ENCODE measurements at regions not wholly inside any gene's neighbourhood (a gene's known extent, or its start where the extent isn't known, plus 50 kb on each side); places are given as distances from the start of the nearest gene placed in this dataset.
A peak's percentile ranks its signal among the peaks of the same experiment; 100 is the strongest.

DNA sequence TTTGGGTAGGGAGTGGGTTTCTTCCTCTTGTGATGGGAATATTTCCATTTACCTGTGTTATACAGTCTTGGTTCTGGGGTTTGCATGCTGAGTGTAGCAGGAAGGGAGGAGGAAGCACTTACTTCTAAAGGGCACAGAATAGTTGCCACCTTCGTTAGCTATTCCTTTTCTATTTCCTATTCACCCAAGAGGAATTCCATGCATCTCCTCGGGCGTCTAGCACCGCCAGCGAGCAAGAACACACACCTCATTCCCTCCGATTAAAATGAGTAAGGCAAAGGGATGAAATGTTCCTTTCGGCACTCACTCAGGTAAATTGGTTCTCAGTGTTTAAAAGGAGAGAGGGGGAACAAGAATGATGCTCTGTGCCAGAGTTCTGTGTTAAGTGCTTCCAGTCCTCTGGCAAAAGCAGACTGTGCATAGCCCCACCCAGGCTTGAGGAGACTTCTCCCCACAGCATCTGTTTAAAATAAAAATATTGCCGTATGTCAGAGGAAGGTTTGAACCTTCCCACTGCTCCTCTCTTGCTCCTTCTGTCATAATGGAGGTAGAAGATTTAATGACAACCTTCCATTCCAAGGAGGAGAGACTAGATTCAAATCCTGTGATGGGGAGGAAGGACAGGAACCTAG lies 351.4 kb downstream of the PTTG2 start:
- no peak for DNase-seq (ENCODE audit: low read depth)

DNA sequence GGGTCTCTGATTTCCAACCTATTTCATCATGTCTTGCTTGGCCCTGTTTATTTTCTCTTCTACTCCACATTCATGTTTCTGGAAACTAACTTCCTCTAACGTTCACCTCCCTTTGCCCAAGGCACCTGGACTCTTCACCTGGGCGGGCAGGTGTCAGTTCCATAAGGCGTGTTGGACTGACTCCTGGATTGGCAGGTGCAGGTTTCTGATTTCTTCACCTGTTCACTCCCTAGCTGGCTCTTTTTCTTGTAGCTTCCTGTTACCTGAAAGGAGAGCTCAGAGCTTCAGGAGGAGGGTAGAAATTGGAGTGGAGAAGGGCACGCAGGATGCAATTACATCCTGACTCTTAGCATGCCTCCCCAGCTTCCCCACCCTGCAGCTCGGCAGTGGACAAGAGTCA lies 350.8 kb upstream of the KLF3 start:
- DNase-seq (ENCODE audit: low read depth): no peak

DNA sequence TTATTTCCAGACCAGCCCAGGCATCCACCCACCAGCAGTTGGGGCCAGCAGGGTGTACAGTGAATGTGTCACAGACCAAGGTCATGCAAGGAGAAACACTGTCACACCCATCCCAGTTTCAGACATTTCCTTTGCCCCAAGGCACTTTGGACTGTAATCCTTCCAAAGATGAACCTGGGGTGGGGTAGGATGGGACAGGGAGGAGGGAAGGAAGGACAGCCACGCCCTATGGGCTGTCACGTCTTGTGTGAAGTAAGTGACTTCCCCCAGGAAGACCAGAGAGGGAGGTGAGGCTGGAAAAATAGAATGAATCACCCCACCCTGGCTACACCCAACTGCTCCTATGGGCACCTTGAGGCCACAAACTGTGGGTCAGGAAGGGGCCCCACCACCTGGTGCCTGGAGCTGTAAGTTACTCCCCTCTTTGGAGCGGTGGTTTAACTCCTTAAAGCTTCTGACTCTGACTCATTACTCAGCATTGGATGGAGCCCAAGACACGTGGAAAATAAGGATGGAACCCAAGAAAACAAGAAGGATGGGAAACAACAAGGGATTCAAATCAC lies 349.9 kb upstream of the KLF3 start:
- DNase-seq (ENCODE audit: low read depth): peak; percentile 88

GRCh38 chr4:38314663-38315062 lies 349.3 kb upstream of the KLF3 start:
- peak; percentile 43 for DNase-seq (ENCODE audit: low read depth)

DNA sequence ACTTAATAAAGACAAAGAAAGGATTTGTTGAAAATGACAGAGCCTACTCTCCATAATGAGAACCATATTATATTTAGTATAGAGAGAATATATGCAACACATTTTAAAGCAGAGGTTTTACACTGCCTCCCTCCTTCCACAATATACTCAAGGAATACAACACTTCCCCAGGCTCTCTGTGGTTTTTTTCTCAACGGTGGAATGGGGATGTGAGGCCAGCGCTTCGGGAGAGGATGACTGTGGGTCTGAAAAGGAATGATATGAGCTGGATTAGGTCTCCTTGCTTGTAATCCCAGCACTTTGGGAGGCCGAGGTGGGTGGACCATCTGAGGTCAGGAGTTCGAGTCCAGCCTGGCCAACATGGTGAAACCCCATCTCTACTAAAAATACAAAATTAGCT lies 348.7 kb upstream of the KLF3 start:
- peak; percentile 59 for DNase-seq (ENCODE audit: low read depth)

GRCh38 chr4:38316045-38316444 lies 348.0 kb upstream of the KLF3 start:
- DNase-seq (ENCODE audit: low read depth): no peak

GRCh38 chr4:38317041-38317674 lies 346.8 kb upstream of the KLF3 start:
- no peak for DNase-seq (ENCODE audit: low read depth)

GRCh38 chr4:38318737-38319455 lies 345.1 kb upstream of the KLF3 start:
- peak; percentile 97 for DNase-seq (ENCODE audit: low read depth)

GRCh38 chr4:38319456-38320342 lies 344.3 kb upstream of the KLF3 start:
- DNase-seq (ENCODE audit: low read depth): peak; percentile 87

DNA sequence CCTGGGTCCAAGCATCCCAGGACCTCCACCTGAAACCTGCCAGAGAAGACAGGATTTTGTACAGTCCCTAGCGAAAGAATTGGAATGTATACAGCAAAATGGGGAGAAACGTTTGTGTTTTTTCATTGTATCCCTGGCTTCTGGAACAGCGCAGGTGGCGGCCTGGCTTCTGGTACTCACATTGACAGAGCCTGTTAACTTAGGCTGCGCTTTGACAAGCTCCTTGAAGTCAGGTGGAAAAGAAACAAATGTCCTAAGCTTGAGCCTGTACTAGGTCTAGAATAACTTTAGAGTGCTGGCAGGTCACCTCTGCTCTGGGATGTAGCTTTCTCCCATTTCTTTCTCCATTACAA lies 343.7 kb upstream of the KLF3 start:
- DNase-seq (ENCODE audit: low read depth): no peak

DNA sequence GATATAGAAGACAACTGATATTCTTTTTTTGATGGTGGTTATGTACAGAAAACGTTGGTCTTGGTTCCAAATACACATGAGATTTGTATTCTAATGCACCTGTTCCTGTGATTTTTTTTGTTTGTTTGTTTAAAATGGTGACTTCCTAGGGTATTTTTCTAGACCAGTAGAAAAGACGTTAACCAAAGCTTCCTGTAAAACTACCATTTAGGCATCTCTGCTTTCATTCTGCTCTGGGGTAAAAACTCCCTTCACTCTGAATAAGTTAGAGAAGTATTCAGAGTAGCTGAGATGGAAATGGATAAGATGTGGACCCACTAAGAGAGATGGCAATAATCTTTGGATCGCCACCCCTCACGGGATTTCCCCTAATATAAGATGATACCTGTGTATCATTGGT lies 343.2 kb upstream of the KLF3 start:
- no peak for DNase-seq (ENCODE audit: low read depth)

DNA sequence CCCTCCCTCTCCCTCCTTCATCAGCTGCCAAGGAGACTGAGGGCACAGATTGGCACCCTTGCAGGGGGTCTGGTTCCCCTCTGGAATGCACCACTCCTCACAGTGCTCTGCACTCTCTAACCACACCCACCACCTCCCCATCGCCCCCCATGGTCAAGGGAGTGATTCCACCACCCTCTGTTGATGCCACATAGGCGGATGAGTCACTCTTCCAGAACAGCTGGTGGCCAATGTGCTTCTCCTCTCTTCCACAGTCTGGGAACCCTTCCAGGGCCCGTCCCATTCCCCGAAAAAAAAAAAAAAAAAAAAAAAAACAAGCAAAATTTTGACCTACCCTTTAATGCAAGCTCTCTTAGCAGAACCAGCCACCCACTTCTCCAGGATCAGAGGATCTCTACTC lies 341.3 kb upstream of the KLF3 start:
- peak; percentile 87 for DNase-seq (ENCODE audit: low read depth)

GRCh38 chr4:38323141-38323641 lies 340.8 kb upstream of the KLF3 start:
- peak; percentile 61 for DNase-seq (ENCODE audit: low read depth)

DNA sequence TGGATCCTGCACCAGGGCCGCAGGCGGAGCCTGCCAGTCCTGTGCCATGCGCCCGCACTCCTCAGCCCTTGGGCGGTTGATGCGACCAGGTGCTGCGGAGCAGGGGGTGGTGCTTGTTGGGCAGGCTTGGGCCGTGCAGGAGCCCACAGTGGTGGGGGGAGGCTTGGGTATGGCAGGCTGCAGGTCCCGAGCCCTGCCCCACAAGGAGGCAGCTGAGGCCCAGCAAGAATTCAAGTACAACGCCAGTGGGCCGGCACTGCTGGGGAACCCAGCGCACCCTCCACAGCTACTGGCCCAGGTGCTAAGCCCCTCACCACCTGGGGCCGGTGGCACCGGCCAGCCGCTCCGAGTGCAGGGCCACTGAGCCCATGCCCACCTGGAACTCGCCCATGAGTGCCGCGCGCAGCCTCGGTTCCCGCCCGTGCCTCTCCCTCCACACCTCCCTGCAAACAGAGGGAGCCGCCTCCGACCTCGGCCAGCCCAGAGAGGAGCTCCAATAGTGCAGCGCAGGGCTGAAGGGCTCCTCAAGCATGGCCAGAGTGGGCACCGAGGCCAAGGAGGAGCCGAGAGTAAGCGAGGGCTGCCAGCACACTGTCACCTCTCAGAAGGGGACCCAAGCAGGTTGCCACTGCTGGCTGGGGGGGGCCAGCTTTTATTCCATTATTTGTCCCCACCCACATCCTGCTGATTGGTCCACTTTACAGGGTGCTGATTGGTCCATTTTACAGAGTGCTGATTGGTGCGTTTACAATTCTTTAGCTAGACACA lies 339.0 kb upstream of the KLF3 start:
- no peak for DNase-seq (ENCODE audit: low read depth)

- DNase-seq (ENCODE audit: low read depth): no peak
Measured at GRCh38 chr4:38325629-38325913, 338.4 kb upstream of the KLF3 start.

- DNase-seq (ENCODE audit: low read depth): no peak
Measured at GRCh38 chr4:38326499-38326898, 337.5 kb upstream of the KLF3 start.

- no peak for DNase-seq (ENCODE audit: low read depth)
Measured at GRCh38 chr4:38327174-38327573, 336.8 kb upstream of the KLF3 start.

DNA sequence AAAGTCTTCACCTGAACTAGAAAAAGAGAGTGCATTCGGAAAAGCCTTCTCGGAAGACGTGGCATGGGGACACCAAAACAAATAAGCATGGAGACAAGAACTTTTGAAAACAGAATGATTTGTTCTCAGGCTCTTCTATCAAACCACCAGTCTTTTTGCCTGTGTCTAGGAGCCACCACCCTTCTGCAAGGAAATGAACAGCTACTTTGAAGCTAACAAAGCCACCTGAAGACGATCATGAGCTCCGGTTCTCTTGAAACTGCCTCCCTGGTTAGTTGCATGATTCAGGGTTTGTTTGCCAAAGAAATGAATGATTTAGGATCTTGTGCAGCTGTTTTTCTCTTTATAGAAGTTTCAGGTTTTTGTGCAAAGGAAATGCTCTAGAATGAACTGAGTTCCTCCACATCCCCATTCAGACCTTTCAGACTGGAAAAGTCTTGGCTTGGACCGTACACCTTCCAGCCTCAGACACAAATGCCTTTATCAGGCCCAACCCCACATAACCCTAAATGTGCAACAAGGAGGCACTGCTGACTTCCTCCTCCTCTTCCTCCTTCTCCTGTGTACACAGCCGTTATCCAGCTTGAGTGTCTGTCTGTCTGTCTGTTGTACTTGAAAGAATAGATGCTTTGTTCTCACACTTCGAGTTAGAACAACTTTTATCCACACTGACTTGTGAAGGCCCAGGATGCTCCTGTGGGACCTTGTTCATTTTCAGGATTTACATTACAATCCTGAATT lies 334.8 kb upstream of the KLF3 start:
- no peak for DNase-seq (ENCODE audit: low read depth)

DNA sequence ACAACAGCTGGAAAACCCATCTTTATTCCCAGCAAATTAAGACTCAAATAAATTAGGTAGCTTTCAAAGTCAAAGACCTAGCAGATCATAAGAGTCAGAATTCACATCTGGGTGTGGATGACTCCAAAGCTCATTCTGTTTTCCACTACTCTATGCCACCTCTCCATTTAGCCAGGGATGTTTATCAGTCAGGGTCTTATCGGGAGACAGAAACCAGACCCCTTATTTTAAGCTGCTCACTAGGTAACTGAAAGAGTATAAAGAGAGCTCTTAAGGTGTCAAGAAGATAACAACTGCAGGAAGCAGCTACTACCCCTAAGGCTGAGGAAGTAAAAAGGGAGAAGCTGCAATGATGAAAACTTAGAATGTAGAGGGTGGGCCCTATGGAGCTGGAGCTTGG lies 333.7 kb upstream of the KLF3 start:
- DNase-seq (ENCODE audit: low read depth): no peak

- no peak for DNase-seq (ENCODE audit: low read depth)
Measured at GRCh38 chr4:38330936-38331335, 333.1 kb upstream of the KLF3 start.

GRCh38 chr4:38332699-38333098 lies 331.3 kb upstream of the KLF3 start:
- DNase-seq (ENCODE audit: low read depth): no peak
